Glutamatergic neuron (in vitro differentiated cells): ENCODE measurements at regions not wholly inside any gene's neighbourhood (a gene's known extent, or its start where the extent isn't known, plus 50 kb on each side); places are given as distances from the start of the nearest gene placed in this dataset.

Source experiments
- DNase-seq: peaks from one replicate; pipeline ENCODE4 v3.0.0; 2022
- H3K27ac Mint-ChIP-seq: one replicate; pipeline ENCODE4 v1.8.0; 2020; ENCODE audit warnings: mild to moderate bottlenecking, mixed read lengths, inconsistent platforms; ENCODE audit not compliant: unreplicated experiment
- H3K27me3 Mint-ChIP-seq: one replicate; pipeline ENCODE4 v1.8.0; 2020; ENCODE audit warnings: mild to moderate bottlenecking, moderate library complexity, mixed read lengths, inconsistent platforms; ENCODE audit not compliant: unreplicated experiment
- H3K36me3 Mint-ChIP-seq: one replicate; pipeline ENCODE4 v1.8.0; 2020; ENCODE audit warnings: mild to moderate bottlenecking, mixed read lengths, inconsistent platforms; ENCODE audit not compliant: unreplicated experiment
- H3K4me1 Mint-ChIP-seq: one replicate; pipeline ENCODE4 v1.8.0; 2020; ENCODE audit warnings: mild to moderate bottlenecking, low read depth, mixed read lengths, inconsistent platforms; ENCODE audit not compliant: unreplicated experiment
- H3K4me3 Mint-ChIP-seq: one replicate; pipeline ENCODE4 v1.8.0; 2020; ENCODE audit warnings: mild to moderate bottlenecking, mixed read lengths, inconsistent platforms; ENCODE audit not compliant: unreplicated experiment
- H3K9me3 Mint-ChIP-seq: one replicate; pipeline ENCODE4 v1.8.0; 2020; ENCODE audit warnings: mild to moderate bottlenecking, moderate library complexity, mixed read lengths, inconsistent platforms; ENCODE audit not compliant: unreplicated experiment
- TF ChIP-seq, protein P1 (sequence below): fragments of 200-600 bp; sonication (generic); IDR thresholded peaks from one replicate; pipeline ENCODE4 v1.5.0; 2021; ENCODE audit not compliant: partially characterized antibody, unreplicated experiment

GRCh38 chr12:30243426-30243825, 452.2 kb downstream of the IPO8 start:
- TF ChIP-seq, protein P1, sequence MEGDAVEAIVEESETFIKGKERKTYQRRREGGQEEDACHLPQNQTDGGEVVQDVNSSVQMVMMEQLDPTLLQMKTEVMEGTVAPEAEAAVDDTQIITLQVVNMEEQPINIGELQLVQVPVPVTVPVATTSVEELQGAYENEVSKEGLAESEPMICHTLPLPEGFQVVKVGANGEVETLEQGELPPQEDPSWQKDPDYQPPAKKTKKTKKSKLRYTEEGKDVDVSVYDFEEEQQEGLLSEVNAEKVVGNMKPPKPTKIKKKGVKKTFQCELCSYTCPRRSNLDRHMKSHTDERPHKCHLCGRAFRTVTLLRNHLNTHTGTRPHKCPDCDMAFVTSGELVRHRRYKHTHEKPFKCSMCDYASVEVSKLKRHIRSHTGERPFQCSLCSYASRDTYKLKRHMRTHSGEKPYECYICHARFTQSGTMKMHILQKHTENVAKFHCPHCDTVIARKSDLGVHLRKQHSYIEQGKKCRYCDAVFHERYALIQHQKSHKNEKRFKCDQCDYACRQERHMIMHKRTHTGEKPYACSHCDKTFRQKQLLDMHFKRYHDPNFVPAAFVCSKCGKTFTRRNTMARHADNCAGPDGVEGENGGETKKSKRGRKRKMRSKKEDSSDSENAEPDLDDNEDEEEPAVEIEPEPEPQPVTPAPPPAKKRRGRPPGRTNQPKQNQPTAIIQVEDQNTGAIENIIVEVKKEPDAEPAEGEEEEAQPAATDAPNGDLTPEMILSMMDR, result no peak
- H3K9me3 Mint-ChIP-seq, result no peaks in the 10 kb centered on the region
- H3K4me1 Mint-ChIP-seq, result no peaks in the 10 kb centered on the region
- no peak for DNase-seq
- H3K4me3 Mint-ChIP-seq, result no peak overlapping the region
- H3K27ac Mint-ChIP-seq, result no peak overlapping the region
- no peaks in the 10 kb centered on the region for H3K36me3 Mint-ChIP-seq
- no peaks in the 10 kb centered on the region for H3K27me3 Mint-ChIP-seq

DNA sequence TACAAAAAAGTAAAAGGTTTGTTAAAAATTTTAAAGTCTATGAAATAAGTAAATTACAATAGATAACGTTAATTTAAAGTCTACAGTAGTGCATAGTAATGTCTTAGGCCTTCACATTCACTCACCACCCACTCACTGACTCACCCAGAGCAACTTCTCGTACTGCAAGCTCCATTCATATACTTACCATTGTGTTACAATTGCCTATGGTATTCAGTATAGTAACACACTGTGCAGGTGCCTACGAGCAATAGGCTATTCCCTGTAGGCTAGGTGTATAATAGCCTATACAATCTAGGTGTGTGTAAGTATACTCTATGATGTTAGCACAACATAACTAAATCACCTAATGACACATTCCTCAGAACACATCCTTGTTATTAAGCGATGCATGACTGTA, 435.3 kb upstream of the TMTC1 start:
- Mint-ChIP-seq H3K4me1 (no peaks in the 10 kb centered on the region), H3K36me3 (no peaks in the 10 kb centered on the region), H3K27me3 (no peaks in the 10 kb centered on the region), H3K4me3 (no peak overlapping the region), H3K27ac (no peak overlapping the region), H3K9me3 (no peaks in the 10 kb centered on the region)
- TF ChIP-seq, protein P1, result no peak
- no peak for DNase-seq

- no peaks in the 10 kb centered on the region for H3K4me1 Mint-ChIP-seq
- TF ChIP-seq, protein P1, result no peak
- DNase-seq, result no peak
- no peak overlapping the region for H3K4me3 Mint-ChIP-seq
- H3K36me3 Mint-ChIP-seq, result no peaks in the 10 kb centered on the region
- no peaks in the 10 kb centered on the region for H3K27me3 Mint-ChIP-seq
- no peaks in the 10 kb centered on the region for H3K9me3 Mint-ChIP-seq
- no peak overlapping the region for H3K27ac Mint-ChIP-seq
These were observed 434.3 kb upstream of the TMTC1 start for GRCh38 chr12:30218073-30218472.

DNA sequence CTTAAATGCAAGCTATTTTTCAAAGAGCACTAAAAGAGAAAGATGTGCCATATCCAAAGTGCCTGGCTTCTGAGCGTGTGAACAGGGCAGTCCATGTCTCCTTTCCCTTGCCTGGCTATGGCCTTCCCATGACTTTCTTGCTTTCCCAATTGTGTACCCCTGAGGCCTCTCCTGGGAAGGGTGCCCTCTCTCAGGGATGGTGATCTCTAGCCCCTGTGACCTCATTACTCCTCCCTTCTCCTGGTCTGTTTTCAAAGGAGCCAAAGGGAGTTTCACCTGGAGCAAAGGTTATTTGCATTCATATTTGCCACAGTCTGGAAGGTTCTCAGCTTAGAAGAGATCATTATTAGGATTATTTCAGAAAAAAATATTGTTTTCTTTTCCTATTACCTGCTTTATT, 429.4 kb upstream of the TMTC1 start:
- TF ChIP-seq, protein P1, result no peak
- no peaks in the 10 kb centered on the region for H3K27me3 Mint-ChIP-seq
- H3K36me3 Mint-ChIP-seq, result no peaks in the 10 kb centered on the region
- DNase-seq, result no peak
- H3K4me3 Mint-ChIP-seq, result no peak overlapping the region
- H3K4me1 Mint-ChIP-seq, result peaks cover 5% of the 10 kb centered on the region
- no peak overlapping the region for H3K27ac Mint-ChIP-seq
- H3K9me3 Mint-ChIP-seq, result no peaks in the 10 kb centered on the region

GRCh38 chr12:30211743-30212142, 428.0 kb upstream of the TMTC1 start:
- DNase-seq, result no peak
- peaks cover 5% of the 10 kb centered on the region for H3K4me1 Mint-ChIP-seq
- H3K27ac Mint-ChIP-seq, result no peak overlapping the region
- no peaks in the 10 kb centered on the region for H3K27me3 Mint-ChIP-seq
- no peaks in the 10 kb centered on the region for H3K9me3 Mint-ChIP-seq
- no peaks in the 10 kb centered on the region for H3K36me3 Mint-ChIP-seq
- TF ChIP-seq, protein P1, result no peak
- no peak overlapping the region for H3K4me3 Mint-ChIP-seq
